ENCODE measurements at regions not wholly inside any gene's neighbourhood (a gene's known extent, or its start where the extent isn't known, plus 50 kb on each side); places are given as distances from the start of the nearest gene placed in this dataset.

GRCh38 chr4:149121023-149121404 lies 678.8 kb upstream of the NR3C2 start:
- no peak for DNase-seq (ENCODE audit: low spot score)

GRCh38 chr4:149120331-149121022 lies 678.3 kb upstream of the NR3C2 start:
- no peak for DNase-seq (ENCODE audit: low spot score)

- no peak for DNase-seq (ENCODE audit: low spot score)
Measured at GRCh38 chr4:149116806-149117205, 674.6 kb upstream of the NR3C2 start.

GRCh38 chr4:149113804-149114430 lies 671.7 kb upstream of the NR3C2 start:
- DNase-seq (ENCODE audit: low spot score) = no peak

DNA sequence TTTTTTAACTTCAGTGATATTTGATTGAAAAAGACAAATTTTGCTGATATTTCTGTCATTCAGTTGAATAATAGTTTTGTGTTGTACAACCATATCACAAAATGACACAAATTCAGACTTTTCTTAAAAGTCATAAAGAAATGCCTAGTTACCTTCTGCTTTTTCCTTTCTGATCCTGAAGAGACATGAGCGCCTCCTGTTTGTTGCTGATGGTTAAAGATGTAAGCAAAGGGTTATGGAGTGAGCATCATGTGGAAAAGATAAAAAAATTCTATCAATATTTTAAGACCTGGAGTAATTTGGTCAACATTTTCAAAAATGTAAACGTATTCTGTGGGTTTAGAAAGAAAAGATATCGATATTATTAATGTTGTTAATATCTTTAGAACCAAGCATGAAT lies 669.9 kb upstream of the NR3C2 start:
- no peak for DNase-seq (ENCODE audit: low spot score)

DNA sequence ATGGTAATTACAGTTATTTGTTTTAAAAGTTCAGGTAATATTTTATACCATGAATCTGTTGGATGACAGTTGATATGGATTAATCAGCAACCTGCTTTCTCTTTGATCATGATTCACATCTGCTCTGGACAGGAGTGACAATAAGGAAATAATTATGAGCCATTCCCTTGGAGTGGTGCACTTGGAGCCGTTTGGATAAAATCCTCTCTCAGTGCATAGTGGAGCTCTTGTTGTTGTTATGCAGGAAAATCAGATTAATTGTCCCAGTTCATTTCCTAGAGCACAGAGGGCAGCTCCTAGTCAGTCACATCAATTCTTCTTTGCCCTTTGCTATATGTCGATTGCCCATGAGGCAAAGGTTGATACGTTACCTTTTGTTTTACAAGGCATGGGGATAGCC lies 668.3 kb upstream of the NR3C2 start:
- no peak for DNase-seq (ENCODE audit: low spot score)

GRCh38 chr4:149108626-149109025 lies 666.4 kb upstream of the NR3C2 start:
- DNase-seq (ENCODE audit: low spot score) = no peak

- no peak for DNase-seq (ENCODE audit: low spot score)
Measured at GRCh38 chr4:149102765-149103164, 660.6 kb upstream of the NR3C2 start.

- DNase-seq (ENCODE audit: low spot score) = no peak
Measured at GRCh38 chr4:149101649-149102048, 659.4 kb upstream of the NR3C2 start.

GRCh38 chr4:149095811-149096210 lies 653.6 kb upstream of the NR3C2 start:
- no peak for DNase-seq (ENCODE audit: low spot score)

- no peak for DNase-seq (ENCODE audit: low spot score)
Measured at GRCh38 chr4:149095001-149095400, 652.8 kb upstream of the NR3C2 start.

DNA sequence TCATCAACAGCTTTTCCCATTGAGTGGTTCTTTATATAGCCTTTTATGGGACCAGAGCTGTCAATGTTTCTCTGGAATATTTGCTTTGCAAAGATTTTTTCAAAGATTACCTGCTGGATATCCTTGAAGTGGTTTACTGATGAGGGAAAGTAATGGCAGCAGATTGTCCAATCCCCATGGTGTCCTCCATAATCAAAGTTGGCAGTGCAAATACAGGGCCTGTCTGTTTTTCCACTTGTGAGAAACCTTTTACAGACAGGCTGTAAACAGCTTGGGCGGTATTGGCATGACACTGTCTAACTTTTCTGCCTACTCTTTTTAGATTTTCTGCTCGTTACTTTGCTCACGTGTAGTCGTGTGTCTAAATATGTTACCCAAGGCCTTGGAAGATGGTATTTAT lies 641.9 kb upstream of the NR3C2 start:
- no peak for DNase-seq (ENCODE audit: low spot score)

- DNase-seq (ENCODE audit: low spot score) = no peak
Measured at GRCh38 chr4:149077181-149077580, 635.0 kb upstream of the NR3C2 start.

DNA sequence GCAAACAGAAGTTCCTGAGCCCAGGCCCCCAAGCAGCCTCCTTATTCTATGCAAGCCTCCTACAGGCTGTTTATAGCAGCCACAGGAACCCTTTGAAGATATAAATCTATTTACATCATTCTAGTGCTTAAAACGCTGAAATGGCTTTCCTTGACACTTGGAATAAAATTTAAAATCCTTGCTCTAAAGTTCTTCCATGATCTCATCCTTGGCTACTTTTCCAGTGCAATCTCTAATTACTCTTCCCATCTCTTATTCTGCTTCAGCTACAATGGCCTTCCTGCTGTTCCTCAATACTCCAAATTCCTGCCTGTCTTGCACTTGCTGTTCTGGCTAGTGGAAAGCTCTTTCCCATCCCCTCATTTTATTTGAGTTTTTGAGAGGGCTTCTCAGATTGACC lies 634.2 kb upstream of the NR3C2 start:
- no peak for DNase-seq (ENCODE audit: low spot score)

DNA sequence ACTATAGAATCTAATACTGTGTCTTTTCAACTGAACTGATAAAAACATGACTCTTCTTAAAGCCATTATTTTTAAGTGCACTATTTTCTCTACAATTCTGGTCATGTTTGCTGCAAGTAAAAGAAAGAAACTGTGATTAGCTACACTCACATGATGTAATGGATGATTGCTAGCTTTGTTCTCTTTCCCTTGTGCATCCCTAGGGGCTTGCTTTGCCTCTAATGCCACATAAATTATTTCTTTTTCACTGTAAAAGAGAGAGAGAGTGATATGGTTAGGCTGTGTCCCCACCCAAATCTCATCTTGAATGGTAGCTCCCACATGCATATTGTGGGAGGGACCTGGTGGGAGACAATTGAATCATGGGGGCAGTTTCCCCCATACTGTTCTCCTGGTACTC lies 630.2 kb upstream of the NR3C2 start:
- no peak for DNase-seq (ENCODE audit: low spot score)

GRCh38 chr4:149065753-149066152 lies 623.5 kb upstream of the NR3C2 start:
- DNase-seq (ENCODE audit: low spot score) = no peak

DNA sequence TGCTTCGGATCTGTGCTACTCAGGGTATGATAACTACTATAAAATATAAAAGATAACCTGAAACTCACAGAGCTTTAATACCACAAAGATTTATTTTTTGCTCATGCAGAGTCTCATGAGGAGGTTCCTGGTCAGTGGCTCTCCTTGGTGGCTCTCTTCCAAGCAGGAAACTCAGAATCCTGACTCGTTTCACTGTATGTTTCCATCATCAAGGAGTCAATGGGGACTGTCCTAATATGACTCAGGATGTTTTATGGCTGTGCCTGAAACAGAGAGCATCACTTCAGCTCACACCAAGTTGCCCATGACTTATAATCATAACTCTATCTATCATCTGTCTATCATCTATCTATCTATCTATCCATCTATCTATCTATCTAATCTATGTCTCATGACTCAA lies 620.8 kb upstream of the NR3C2 start:
- DNase-seq (ENCODE audit: low spot score) = no peak

DNA sequence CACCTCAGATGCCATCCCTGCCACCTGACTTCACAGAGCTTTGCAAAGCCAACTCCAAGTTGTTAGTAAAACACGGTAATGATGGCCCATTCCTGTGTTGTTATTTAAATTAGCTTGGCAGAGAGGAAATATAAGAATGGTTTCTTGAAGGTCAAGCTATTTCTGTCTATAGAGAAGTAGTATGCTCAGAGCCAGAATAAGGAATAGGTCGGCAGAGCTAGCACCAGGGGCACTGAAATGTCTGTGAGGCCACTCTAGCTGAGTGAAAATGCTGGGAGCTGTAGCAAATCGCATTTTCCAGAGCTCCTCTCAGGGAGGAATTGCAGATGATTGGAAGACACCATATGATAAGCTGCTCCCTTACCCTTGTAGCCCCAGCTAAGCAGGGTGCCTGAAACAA lies 615.4 kb upstream of the NR3C2 start:
- DNase-seq (ENCODE audit: low spot score) = no peak

GRCh38 chr4:149056615-149057014 lies 614.4 kb upstream of the NR3C2 start:
- DNase-seq (ENCODE audit: low spot score) = no peak

GRCh38 chr4:149055624-149056023 lies 613.4 kb upstream of the NR3C2 start:
- no peak for DNase-seq (ENCODE audit: low spot score)

- DNase-seq (ENCODE audit: low spot score) = no peak
Measured at GRCh38 chr4:149050840-149051239, 608.6 kb upstream of the NR3C2 start.

- no peak for DNase-seq (ENCODE audit: low spot score)
Measured at GRCh38 chr4:149048451-149049143, 606.4 kb upstream of the NR3C2 start.

DNA sequence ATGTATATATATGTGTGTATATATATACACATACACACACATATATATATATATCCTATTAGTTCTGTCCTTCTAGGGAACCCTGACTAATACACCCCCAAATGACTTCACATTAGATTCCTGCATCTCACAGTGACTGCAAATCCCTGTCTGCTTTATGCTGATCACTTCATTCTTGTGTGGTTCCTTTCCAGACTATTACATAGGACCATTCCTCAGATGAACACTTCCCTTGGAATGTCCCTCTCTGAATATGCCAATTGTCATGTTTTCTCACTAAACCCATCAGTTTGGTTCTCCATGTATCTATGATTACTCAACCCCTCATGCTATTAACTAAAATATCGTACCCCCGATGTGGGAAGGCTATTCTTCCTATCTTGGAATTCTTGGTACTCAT lies 605.2 kb upstream of the NR3C2 start:
- no peak for DNase-seq (ENCODE audit: low spot score)

DNA sequence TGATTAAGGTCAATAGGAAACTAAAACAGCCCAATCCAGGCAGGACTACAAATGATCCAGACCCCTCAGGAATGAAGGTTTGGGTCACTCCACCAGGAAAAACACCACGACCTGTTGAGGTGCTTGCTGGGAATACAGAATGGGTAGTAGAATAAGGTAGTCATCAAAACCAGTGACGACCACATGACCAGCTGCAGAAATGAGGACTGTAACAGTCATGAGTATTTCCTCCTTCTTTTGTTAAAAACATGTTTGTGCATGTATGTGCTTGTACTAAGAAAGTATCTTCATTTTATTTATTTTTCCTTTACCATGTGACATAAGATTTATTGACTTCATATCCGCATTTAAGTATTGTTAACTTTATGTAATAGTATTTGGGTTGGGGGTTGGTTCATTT lies 603.5 kb upstream of the NR3C2 start:
- no peak for DNase-seq (ENCODE audit: low spot score)
